SK-N-MC (cell line): ENCODE measurements at regions not wholly inside any gene's neighbourhood (a gene's known extent, or its start where the extent isn't known, plus 50 kb on each side); places are given as distances from the start of the nearest gene placed in this dataset.

Experiments used
- EZH2 ChIP-seq: fragments of 200-600 bp; sonication (generic); IDR thresholded peaks from one replicate; pipeline ENCODE4 v1.6.1; 2017; ENCODE audit warnings: antibody characterized with exemption
- POLR2AphosphoS5 ChIP-seq: IDR thresholded peaks from 2 replicates; pipeline ENCODE4 v1.6.1; 2012; ENCODE audit warnings: mild to moderate bottlenecking, low read depth, low read length, borderline replicate concordance

DNA sequence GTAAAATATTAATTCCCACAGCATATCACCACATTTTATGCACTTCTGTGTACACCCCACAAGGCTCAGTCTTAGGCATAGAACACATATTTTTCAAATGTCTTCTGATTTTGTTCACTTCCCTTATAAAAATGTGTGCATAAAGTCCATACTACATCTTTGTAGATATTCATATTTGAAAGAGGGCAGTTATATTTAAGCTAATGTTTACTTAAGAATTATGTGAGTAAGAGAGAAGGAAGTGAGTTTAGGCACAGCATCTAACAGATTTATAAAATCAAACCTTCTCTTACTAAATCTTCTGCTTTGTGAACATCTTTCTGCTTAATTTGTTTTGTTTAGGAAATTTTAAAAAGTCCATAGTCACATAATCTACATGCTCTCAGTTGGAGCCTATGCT lies 648.1 kb downstream of the FSCB start:
- TF ChIP-seq EZH2 (no peak), POLR2AphosphoS5 (no peak)
